GM19468 (cell line): ENCODE measurements at regions not wholly inside any gene's neighbourhood (a gene's known extent, or its start where the extent isn't known, plus 50 kb on each side); places are given as distances from the start of the nearest gene placed in this dataset.

Source experiments
- ATAC-seq: cut with Tn5 transposase; IDR thresholded peaks from one replicate; pipeline ENCODE4 v1.9.1; 2021; ENCODE audit warnings: mild to moderate bottlenecking, moderate library complexity, moderate number of reproducible peaks; ENCODE audit not compliant: unreplicated experiment; ENCODE audit errors: extremely low read depth

DNA sequence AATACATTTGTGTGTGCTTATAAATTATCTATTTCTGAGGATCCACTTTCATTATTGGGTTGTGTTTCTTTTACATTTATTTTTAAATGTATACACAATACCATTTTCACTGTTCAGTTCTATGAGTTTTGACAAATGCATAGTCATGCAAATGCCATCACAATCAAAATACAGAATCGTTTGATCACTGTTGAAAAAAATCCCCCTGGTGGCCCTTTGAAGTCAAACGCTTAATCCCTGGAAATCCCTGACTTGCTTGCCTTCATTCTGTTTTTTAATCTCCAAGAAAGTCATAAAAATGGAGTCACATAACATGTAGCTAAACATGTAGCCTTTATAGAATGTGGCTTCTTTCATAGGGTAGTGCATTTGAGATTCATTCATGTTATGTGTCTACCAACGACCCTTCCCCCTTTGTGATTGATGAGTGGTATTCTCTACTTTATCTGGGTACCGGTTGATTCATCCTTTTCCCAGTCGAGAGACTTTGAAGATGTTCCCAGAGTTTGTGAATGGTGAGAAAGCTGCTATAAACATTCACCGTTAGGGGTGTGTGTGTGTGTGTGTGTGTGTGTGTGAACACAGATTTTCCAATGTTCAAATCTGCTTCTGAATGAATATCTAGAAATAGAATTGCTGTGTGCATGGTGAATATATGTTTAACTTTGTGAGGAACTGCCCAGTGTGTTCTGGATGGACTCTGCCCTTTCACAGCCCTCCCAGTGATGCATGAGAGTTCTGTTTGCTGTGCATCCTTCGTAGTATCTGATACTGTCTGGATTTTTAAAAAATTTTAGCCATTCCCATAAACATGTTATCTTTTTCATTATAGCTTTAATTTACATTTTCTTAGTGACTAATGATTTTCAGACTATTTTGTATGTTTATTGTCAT lies 173.6 kb downstream of the GALR1 start:
- no peak for ATAC-seq

DNA sequence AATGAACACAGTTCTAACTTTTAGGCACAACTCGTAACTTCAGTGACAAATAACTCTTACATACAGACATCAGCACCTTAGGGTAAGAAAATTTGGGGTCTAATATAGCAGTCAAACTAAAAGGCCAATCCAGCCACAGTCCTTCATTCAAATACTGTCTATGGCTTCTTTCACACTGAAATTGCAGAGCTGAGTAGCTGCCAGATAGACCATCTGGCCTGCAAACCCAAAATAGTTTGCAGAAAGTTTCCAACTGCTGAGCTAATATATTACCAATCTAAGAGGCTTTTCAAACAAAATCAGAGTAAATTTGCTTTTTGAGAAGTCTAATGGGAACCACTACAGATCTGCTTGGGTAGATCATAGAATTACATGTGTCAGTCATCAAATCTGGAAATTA lies 183.4 kb downstream of the GALR1 start:
- ATAC-seq = no peak

DNA sequence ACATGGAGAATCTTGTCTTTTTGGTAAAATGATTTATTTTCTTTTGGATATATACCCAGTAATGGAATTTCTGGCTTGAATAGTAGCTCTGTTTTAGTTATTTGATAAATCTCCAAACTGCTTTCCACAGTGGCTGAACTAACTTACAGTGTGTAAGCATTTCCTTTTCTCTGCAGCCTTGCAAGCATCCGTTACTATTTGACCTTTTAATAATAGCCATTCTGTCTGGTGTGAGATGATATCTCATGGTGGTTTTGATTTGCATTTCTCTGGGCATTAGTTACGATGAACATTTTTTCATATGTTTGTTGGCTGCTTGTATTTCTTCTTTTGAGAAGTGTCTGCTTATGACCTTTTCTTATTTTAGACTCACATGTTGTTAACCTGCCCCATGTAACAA lies 190.2 kb downstream of the GALR1 start:
- ATAC-seq = no peak

DNA sequence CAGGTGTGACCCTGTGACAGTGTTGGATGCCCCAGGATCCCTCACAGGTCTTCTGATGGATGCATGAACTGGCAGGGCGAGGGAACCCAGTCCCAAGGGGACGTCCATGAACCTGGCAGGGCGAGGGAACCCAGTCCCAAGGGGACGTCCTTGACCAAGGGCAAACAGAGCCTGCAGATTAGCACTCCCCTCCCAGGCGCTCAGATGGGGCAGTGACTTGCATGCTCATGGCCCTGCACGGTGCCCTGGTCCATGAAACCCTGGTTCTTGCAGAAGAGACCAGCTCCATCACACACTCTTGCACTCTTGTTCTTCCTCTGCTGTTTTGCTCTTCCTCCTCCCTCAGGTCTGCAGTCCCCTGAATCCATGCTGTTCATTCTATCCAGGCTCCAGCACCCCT lies 192.7 kb downstream of the GALR1 start:
- ATAC-seq = no peak

DNA sequence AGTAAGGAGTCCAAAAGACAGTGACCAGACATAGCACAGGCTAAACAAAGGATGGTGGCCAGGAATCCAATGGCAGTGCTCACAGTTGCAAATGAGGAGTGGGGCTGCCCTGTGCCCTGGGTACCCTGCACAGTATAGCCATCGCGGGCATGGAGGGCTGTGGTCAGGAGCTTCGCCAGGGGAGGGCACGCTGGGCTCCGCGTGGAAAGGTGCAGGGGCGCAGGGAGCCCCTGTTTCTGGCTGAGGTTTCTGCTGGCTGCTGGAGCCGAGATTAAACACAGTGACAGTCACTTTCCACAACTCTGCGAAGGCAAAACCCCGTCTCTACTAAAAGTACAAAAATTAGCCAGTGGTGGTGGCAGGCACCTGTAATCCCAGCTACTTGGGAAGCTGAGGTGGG lies 194.7 kb downstream of the GALR1 start:
- no peak for ATAC-seq

DNA sequence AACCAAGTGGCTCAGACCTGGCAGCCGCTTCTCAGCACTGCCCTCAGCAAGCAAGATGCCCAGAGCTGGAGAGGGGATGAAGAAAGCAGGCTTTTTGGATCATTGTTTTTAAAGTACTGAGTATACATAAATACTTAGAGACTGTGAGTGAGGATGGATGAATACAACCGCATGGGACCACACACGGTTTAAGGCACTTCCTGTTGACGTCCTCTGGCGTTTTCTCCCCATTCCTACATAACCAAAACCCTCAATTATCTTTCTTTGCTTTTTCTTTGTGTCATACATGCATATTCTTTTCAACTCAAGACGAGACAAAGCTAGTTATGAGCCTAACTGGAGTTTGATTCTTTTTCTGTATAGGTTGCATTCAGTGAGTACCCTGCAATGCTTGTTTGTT lies 198.4 kb downstream of the GALR1 start:
- ATAC-seq = no peak

DNA sequence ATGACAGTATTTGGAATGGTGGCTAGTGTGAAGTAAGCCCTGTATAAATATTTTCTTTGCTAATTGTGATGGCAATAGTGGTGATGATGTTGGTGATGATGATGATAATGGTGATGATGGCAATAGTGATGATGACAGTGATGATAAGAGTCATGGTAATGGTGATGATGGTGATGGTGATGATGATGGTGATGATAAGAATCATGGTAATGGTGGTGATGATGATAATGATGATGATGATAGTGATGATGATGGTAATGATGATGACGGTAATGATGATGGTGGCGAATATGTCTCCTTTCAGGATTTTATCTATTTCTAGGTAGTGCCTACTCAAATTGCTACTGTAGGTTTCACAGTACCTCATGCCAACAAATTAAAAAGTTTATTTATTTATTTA lies 205.4 kb downstream of the GALR1 start:
- no peak for ATAC-seq

DNA sequence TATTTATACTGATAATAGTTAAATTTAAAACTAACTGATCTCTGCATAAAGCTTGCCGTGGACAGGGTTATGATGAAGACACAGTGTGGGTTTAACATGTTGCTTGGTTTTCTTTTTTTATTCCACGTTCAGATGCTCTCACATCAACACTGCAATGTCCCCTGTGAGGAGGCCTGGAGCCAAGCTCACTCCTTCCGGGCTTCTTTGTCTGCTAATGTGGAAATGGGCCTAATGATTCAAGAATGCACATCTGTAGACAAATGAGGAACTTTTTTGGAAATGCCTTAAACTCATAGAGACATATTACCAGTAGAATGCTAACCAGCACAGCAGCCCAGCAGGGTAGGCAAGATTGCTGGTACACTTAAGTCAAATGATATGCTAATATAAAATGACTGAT lies 208.0 kb downstream of the GALR1 start:
- no peak for ATAC-seq

DNA sequence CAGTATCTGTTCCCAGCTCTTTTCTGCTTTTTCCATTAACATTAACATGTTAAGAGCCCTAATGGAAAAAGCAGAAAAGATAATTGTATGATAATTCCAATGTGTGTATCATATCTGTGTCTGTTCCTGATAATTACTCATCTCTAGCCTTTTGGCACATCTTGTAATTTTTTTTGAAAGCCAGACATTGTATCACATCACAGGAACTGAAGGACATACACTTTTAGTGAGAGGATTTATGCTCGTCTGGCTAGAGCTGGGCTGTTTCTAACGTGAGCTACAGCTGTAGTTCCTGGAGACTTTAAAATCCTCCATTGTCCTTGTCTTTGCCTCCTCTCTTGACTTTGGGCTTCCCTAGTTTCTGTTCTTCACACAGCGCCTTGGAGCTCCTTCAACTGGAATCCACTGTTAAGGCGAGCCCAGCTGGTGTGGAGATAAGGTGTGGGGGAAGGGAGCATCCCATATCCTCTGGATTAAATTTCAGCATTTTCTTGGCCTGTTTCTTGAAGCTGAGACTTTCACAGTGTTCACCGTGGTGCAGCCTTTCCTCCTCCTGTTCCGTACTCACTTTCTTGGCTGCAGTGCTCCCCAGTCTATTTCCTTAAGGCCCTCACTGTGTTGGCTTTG lies 211.5 kb downstream of the GALR1 start:
- ATAC-seq = no peak

DNA sequence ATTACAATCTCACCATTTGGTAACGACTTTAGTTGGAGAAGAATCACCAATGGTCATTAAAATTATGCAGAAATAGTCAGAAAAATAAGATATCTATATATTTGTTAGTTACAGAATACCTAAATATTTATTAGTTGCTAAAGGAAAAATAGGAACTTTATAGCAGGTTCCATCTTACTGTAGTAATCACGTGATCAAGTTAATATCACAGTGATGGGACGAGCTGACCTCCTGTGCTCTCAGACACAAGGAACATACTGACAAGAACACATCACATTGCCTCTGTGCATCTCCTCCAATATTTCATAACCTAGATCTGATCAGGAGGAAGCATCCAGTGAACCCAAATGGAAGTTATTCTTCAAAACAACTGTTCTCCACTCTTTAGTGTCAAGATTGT lies 215.3 kb downstream of the GALR1 start:
- no peak for ATAC-seq

DNA sequence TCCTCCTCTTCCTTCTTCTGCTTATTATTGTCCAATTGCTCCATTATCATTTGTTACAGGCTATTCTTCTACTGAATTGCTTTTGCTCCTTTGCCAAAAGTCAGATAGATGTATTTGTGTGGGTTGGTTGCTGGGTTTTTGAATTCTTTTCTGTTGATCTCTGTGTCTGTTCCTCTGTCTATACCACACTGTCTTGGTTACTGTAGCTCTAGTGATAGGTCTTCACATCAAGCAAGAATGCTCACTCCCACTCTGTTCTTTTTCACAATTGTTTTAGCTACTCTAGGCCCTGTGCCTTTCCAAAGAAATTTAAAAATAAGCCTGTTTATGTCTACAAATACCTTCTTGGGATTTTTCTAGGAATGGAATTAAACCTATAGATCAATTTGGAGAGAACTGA lies 217.2 kb downstream of the GALR1 start:
- ATAC-seq = no peak

DNA sequence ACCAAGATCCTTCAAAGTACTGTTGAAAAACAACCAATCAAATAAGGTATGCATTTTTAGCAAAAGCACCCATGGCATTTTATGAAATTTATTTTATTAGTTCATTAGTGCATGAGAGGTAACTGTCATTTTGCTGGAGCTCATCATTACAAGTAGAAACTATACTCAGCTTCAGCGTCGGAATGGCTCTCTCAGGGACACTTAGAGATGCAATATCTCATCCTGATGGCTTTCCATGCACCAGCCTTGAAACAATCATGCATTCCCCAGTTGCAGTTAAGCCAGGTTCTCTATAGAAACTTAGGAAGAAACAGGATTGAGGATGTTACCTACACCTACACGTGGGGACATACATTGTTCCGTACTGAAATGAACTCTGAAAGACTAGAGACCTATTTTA lies 219.5 kb downstream of the GALR1 start:
- ATAC-seq = no peak

DNA sequence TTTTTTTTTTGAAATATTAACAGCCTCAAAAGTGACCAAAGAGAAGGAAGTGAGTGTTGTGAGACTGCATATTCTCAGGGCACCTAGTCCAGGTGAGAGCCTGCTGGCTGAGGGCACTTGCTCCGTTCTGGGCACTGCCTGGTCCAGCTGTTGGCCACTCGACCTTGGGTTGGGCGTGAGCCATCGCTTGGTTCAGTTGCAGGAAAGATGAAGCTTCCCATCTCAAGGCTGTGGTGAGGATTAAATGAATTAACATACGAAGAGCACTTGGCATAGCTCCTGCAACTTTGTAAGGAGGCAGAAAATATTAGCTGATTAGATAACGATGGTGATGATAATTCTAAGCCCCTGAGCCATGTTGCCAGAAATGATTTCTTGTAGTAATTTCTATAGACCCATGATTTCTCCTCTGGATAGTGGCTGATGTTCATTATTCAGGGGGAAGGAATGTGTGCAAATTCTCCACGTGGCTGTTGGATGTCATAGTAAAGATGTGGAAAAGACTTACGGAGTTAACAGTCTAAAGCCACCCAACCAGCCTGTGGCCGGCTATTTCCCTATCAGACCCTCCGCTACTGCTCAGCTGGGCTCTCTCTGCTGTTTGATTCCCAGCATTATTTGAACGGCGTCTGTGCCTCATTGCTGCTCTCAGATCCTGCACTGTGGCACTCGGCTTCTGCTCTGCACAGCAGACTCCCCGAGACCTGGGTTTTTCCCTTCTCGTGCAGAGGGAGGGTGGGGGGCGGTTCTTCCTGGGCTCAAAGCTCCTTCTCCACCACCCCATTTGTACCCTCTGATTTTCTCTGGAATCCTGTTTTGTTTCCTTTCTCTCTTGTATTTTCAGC lies 221.1 kb downstream of the GALR1 start:
- no peak for ATAC-seq

DNA sequence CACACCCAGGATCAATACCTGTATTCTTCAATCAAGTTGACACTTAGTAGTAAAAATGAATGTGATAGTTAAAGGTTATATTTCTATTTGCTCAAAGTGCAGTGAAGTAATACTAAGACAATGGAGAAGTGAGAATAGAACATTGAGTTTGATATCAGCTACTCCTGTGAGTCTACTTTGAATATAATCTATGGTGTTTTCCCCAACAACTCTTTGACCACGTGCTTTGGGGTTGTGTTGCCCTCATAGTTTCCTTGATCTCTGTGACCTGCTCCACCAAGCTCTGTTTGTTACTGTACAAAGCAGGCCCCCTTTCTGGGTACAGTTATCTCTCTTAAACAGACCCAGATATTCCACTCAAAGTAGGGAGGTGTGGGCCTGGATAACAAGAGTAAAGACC lies 222.9 kb downstream of the GALR1 start:
- ATAC-seq = no peak

DNA sequence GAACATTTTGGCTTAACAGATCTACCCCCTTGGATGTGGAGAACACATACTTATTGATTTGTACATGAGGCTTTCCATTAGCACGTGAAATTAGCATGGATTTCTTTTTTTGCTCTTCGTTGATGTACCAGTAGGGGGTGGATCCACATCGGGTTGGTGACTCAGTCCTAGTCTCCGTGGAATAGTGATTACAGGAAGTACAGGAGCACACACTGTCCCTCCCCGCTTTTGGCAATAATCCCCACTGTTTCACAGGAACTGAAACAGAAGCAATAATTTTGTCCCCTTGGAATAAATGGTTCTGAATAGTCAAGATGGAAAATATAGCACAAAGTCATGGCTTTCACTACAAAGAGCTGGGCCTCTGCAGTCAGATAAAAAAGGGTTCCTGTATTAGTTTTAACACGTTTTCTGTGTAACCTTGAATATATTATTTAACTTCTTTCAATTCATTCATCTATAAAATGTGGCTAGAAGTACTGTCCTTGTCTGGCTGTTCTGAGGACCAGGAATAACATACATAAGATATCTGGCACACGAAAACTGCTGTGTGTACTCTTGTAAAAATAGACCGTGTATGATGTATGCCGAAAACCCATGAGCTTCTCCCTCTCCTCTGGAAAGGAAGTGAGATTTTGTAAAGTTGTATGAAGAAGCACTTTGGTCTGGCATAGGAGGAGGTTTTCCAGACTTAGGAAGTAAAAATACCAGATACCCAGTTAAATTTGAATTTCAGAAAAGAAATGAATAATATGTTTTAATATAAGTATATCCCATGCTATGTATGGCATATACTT lies 229.2 kb downstream of the GALR1 start:
- no peak for ATAC-seq

DNA sequence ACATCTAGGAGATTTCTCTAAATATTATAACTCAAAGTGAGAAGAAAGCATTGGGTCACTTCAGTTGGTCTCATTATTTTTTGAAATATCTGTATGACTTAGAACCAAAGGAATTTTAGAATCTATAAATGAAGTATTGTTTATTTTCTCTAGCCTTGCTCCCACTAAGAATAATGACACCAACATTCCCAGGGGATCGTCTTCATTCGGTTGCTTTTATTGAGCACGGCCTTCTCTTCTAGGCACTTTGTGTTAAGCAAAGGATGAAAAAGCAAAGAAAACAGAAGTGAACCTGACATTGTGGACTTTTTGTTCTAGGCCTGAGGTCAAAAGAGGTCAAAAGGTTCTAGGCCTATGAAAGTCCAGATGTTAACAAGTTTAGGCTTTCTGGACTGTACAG lies 231.9 kb downstream of the GALR1 start:
- no peak for ATAC-seq

DNA sequence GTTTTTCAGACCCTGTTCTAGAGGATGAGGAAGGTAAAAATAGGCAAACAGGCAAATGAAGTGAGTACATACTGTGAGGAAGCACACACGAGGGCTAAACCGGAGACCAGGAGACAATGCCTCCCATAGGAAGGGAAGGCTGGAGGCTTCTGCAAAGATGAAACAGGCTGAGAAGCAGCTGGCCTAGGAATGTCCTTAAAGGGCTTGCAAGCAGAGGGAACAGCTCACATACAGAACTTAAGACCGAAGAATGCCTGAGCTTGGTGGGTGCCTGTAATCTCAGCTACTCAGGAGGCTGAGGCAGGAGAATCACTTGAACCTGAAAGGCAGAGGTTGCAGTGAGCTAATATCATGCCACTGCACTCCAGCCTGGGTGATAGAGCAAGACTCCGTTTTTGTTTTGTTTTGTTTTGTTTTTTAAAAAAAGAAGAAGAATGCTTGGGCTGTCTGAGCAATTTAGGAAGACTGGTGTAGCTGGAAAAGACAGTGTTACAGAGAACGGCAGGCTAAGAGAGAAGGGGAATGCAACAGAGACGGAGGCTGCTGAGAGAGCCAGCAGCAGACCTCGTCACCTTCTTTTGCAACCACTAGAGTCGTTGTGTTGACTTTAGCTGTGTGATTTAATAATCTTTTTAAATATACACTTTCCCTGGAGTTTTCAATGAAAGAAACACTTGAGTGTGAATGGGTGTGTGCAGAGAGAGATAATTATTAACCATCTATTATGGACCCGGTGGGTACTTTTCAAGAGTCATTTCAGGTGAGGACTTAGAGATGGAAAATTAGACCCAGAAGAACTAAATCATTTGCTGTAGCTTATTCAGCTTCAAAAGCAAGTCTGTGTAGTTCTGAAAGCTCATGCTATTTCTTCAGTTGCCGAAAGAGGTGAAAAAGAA lies 232.8 kb downstream of the GALR1 start:
- no peak for ATAC-seq

DNA sequence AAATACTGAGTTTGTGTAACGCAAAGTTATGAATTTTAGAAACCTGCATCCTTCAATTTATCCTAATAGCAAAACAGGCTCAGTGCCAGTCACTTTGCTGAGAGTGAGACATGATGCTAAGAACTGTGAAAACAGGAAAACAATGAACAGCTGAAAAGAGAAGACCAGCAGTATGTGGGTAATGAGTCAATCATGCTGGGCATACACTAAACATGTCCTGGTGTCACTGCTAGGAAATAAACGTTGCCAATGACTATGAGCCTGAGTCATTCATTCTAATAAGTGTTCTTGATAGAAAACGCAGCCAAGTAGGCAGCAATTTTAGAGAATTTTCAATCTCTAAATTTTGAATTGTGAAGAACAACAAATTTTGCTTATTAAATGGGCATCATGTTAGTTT lies 237.3 kb downstream of the GALR1 start:
- ATAC-seq = no peak
